ENCODE measurements at regions not wholly inside any gene's neighbourhood (a gene's known extent, or its start where the extent isn't known, plus 50 kb on each side); places are given as distances from the start of the nearest gene placed in this dataset.

DNA sequence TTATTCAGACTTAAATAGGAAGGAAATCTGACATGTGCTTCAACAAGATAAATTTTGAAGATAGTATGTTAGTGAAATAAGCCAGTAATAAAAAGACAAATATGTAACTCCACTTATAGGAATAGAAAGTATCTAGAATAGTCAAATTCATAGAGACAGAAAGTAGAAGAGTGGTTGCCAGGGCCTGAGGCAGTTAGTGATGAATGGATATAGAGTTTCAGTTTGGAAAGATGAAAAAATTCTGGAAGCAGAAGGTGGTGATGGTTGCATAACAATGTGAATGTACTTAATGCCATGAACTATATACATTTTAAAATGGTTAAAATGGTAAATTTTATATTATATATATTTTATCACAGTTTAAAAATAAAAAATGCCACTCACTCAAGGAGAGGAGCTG, 54.3 kb downstream of the HAND2 start:
- Mint-ChIP-seq H3K27ac (no peak overlapping the region), H3K36me3 (no peaks in the 10 kb centered on the region), H3K27me3 (ENCODE audit: insufficient read depth, low read depth) (no peaks in the 10 kb centered on the region), H3K4me3 (no peak overlapping the region), H3K9me3 (no peaks in the 10 kb centered on the region), H3K4me1 (no peaks in the 10 kb centered on the region)
- Histone ChIP-seq H3K9ac (no peak overlapping the region), H3K36me3 (no peaks in the 10 kb centered on the region), H3F3A (ENCODE audit: low read depth) (no peaks in the 10 kb centered on the region), H3K27ac (no peak overlapping the region), H3K9me3 (ENCODE audit: low read depth) (no peaks in the 10 kb centered on the region), H3K4me2 (no peak overlapping the region), H3K27me3 (no peaks in the 10 kb centered on the region), H4K20me1 (ENCODE audit: low read depth) (no peaks in the 10 kb centered on the region), H3K4me1 (no peaks in the 10 kb centered on the region), H3K79me2 (ENCODE audit: low read depth) (no peaks in the 10 kb centered on the region), H2AFZ (replicated peaks) (no peak overlapping the region), H3K4me3 (no peak overlapping the region)
- TF ChIP-seq, protein P1, sequence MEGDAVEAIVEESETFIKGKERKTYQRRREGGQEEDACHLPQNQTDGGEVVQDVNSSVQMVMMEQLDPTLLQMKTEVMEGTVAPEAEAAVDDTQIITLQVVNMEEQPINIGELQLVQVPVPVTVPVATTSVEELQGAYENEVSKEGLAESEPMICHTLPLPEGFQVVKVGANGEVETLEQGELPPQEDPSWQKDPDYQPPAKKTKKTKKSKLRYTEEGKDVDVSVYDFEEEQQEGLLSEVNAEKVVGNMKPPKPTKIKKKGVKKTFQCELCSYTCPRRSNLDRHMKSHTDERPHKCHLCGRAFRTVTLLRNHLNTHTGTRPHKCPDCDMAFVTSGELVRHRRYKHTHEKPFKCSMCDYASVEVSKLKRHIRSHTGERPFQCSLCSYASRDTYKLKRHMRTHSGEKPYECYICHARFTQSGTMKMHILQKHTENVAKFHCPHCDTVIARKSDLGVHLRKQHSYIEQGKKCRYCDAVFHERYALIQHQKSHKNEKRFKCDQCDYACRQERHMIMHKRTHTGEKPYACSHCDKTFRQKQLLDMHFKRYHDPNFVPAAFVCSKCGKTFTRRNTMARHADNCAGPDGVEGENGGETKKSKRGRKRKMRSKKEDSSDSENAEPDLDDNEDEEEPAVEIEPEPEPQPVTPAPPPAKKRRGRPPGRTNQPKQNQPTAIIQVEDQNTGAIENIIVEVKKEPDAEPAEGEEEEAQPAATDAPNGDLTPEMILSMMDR (IDR thresholded peaks at IDR 0.05): no peak
- TF ChIP-seq EZH2phosphoT487 (IDR thresholded peaks at IDR 0.05) (no peak), EZH2 (IDR thresholded peaks at IDR 0.05) (no peak)
- no peak for DNase-seq (ENCODE audit: low spot score)

DNA sequence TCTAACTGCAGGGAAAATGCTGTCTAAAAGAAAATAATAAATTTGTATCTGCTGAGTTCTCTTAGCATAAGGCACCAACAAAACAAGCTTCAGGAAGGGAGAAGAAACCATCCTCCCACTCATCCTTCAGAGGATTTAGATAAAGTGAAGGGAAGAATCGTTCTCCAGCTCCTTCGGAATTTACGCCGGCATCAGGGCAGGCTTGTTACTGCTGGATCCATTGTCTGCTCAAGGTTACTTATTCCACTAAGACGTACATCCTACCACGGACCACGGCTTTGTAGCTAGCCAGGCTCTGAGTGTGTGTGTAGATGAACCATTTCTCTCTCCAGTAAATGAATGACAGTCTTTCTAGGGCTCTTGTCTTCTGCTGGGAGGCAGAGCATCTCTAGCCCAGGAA, 60.4 kb downstream of the HAND2 start:
- H3K27ac Mint-ChIP-seq: no peak overlapping the region
- H4K20me1 ChIP-seq (ENCODE audit: low read depth): no peaks in the 10 kb centered on the region

DNA sequence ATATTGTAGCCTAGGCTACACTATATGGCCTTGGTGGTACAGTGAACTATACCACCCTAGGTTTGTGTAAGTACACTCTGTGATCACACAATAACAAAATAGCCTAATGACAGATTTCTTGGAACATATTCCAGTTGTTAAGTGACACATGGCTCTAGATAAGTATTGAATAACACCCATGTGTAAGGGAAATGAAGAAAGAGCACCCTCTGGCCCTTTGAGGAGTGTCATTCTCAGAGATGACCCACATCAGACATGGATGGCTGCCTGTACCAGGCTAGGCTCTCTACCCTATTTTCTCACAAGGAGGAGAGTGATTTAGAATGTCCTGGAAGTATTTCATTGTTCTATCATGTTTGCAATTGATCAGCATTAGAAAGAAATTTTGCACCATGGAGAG, 61.7 kb downstream of the HAND2 start:
- Histone ChIP-seq H3K9me3 (ENCODE audit: low read depth) (no peaks in the 10 kb centered on the region), H3K27ac (no peak overlapping the region), H3K36me3 (no peaks in the 10 kb centered on the region), H3K9ac (no peak overlapping the region), H3K4me1 (peaks cover 3% of the 10 kb centered on the region), H4K20me1 (ENCODE audit: low read depth) (no peaks in the 10 kb centered on the region), H3F3A (ENCODE audit: low read depth) (no peaks in the 10 kb centered on the region), H3K79me2 (ENCODE audit: low read depth) (no peaks in the 10 kb centered on the region), H3K27me3 (no peaks in the 10 kb centered on the region), H3K4me3 (no peak overlapping the region), H2AFZ (replicated peaks) (no peak overlapping the region), H3K4me2 (no peak overlapping the region)
- H3K9me3 Mint-ChIP-seq: no peaks in the 10 kb centered on the region
- no peaks in the 10 kb centered on the region for H3K27me3 Mint-ChIP-seq (ENCODE audit: insufficient read depth, low read depth)
- DNase-seq (ENCODE audit: low spot score): no peak
- no peaks in the 10 kb centered on the region for H3K4me1 Mint-ChIP-seq
- no peaks in the 10 kb centered on the region for H3K36me3 Mint-ChIP-seq
- H3K27ac Mint-ChIP-seq: no peak overlapping the region
- no peak overlapping the region for H3K4me3 Mint-ChIP-seq
- TF ChIP-seq, protein P1 (IDR thresholded peaks at IDR 0.05): no peak
- TF ChIP-seq EZH2phosphoT487 (IDR thresholded peaks at IDR 0.05): no peak
- TF ChIP-seq EZH2 (IDR thresholded peaks at IDR 0.05): no peak

More for the DNA sequence above, 60.4 kb downstream of the HAND2 start:
- H3K9me3 Mint-ChIP-seq: no peaks in the 10 kb centered on the region
- H3K4me3 ChIP-seq: no peak overlapping the region
- no peaks in the 10 kb centered on the region for H3K79me2 ChIP-seq (ENCODE audit: low read depth)
- H3K4me3 Mint-ChIP-seq: no peak overlapping the region
- no peak overlapping the region for H3K9ac ChIP-seq
- no peaks in the 10 kb centered on the region for H3K36me3 ChIP-seq
- H2AFZ ChIP-seq (replicated peaks): no peak overlapping the region
- no peaks in the 10 kb centered on the region for H3F3A ChIP-seq (ENCODE audit: low read depth)
- H3K4me1 ChIP-seq: peaks cover 3% of the 10 kb centered on the region
- no peaks in the 10 kb centered on the region for H3K27me3 ChIP-seq
- H3K27ac ChIP-seq: no peak overlapping the region
- H3K9me3 ChIP-seq (ENCODE audit: low read depth): no peaks in the 10 kb centered on the region
- H3K27me3 Mint-ChIP-seq (ENCODE audit: insufficient read depth, low read depth): no peaks in the 10 kb centered on the region
- peak; percentile 3 for DNase-seq (ENCODE audit: low spot score)
- H3K4me1 Mint-ChIP-seq: no peaks in the 10 kb centered on the region
- H3K36me3 Mint-ChIP-seq: no peaks in the 10 kb centered on the region
- TF ChIP-seq, protein P1 (IDR thresholded peaks at IDR 0.05): no peak
- no peak for TF ChIP-seq EZH2phosphoT487 (IDR thresholded peaks at IDR 0.05)
- no peak for TF ChIP-seq EZH2 (IDR thresholded peaks at IDR 0.05)
- no peak overlapping the region for H3K4me2 ChIP-seq

Measured in neural progenitor cell (in vitro differentiated cells).